Trophoblast cell (in vitro differentiated cells and primary cell): ENCODE measurements at regions not wholly inside any gene's neighbourhood (a gene's known extent, or its start where the extent isn't known, plus 50 kb on each side); places are given as distances from the start of the nearest gene placed in this dataset.

Source experiments
- DNase-seq, 2 donors: peaks; one replicate each; pipeline ENCODE4 v3.0.0-alpha.2; 2016
- H2AFZ ChIP-seq: 2 replicates; pipeline ENCODE4 v1.6.1; 2013; ENCODE audit warnings: low read length, moderate library complexity, mild to moderate bottlenecking; ENCODE audit not compliant: insufficient read depth, poor library complexity
- H2AK5ac ChIP-seq: 2 replicates; pipeline ENCODE4 v1.6.1; 2013; ENCODE audit warnings: mild to moderate bottlenecking, low read length
- H2BK120ac ChIP-seq: 2 replicates; pipeline ENCODE4 v1.6.1; 2013; ENCODE audit warnings: low read length, mild to moderate bottlenecking, moderate library complexity; ENCODE audit not compliant: insufficient read depth, poor library complexity
- H2BK12ac ChIP-seq: 2 replicates; pipeline ENCODE4 v1.6.1; 2013; ENCODE audit warnings: mild to moderate bottlenecking, low read length, moderate library complexity
- H2BK5ac ChIP-seq: 2 replicates; pipeline ENCODE4 v1.6.1; 2013; ENCODE audit warnings: low read length, low read depth, moderate library complexity, mild to moderate bottlenecking; ENCODE audit not compliant: poor library complexity
- H3K14ac ChIP-seq: 2 replicates; pipeline ENCODE4 v1.6.1; 2013; ENCODE audit warnings: mild to moderate bottlenecking, low read length
- H3K18ac ChIP-seq: 2 replicates; pipeline ENCODE4 v1.6.1; 2013; ENCODE audit warnings: mild to moderate bottlenecking, low read length
- H3K23ac ChIP-seq: 2 replicates; pipeline ENCODE4 v1.6.1; 2013; ENCODE audit warnings: low read length
- H3K27ac ChIP-seq: 2 replicates; pipeline ENCODE4 v1.5.1; 2013; ENCODE audit warnings: low read depth, mild to moderate bottlenecking, inconsistent platforms, low read length, moderate library complexity
- H3K27me3 ChIP-seq: 2 replicates; pipeline ENCODE4 v1.6.1; 2013; ENCODE audit warnings: inconsistent platforms, mild to moderate bottlenecking, low read length, moderate library complexity; ENCODE audit not compliant: insufficient read depth
- H3K36me3 ChIP-seq, 2 experiments: 1 replicate in 1 of 2; 2 replicates in 1 of 2; pipeline ENCODE4 v1.6.1; 2013; ENCODE audit warnings: low read length in 2 of 2, mild to moderate bottlenecking in 2 of 2, moderate library complexity in 1 of 2; ENCODE audit not compliant: insufficient read depth in 2 of 2, control insufficient read depth in 1 of 2
- H3K4ac ChIP-seq: 2 replicates; pipeline ENCODE4 v1.6.1; 2013; ENCODE audit warnings: low read depth, mild to moderate bottlenecking, low read length, moderate library complexity
- H3K4me1 ChIP-seq, 2 experiments: 1 replicate in 1 of 2; 2 replicates in 1 of 2; pipeline ENCODE4 v1.6.1; 2013; ENCODE audit warnings: low read length in 2 of 2, mild to moderate bottlenecking in 2 of 2, moderate library complexity in 1 of 2; ENCODE audit not compliant: insufficient read depth in 2 of 2, control insufficient read depth in 1 of 2
- H3K4me2 ChIP-seq: 2 replicates; pipeline ENCODE4 v1.6.1; 2013; ENCODE audit warnings: inconsistent platforms, mild to moderate bottlenecking, low read length, moderate library complexity
- H3K4me3 ChIP-seq: 2 replicates; pipeline ENCODE4 v1.5.1; 2013; ENCODE audit warnings: mild to moderate bottlenecking, low read depth, low read length, inconsistent platforms
- H3K79me1 ChIP-seq: one replicate; pipeline ENCODE4 v1.6.1; 2013; ENCODE audit warnings: low read length
- H3K79me2 ChIP-seq: 2 replicates; pipeline ENCODE4 v1.6.1; 2013; ENCODE audit warnings: low read length, mild to moderate bottlenecking; ENCODE audit not compliant: control insufficient read depth, insufficient read depth, poor library complexity
- H3K9ac ChIP-seq: 2 replicates; pipeline ENCODE4 v1.6.1; 2013; ENCODE audit warnings: mild to moderate bottlenecking, low read length
- H3K9me3 ChIP-seq: 2 replicates; pipeline ENCODE4 v1.6.1; 2013; ENCODE audit warnings: low read depth, mild to moderate bottlenecking, control low read depth, inconsistent platforms, low read length; ENCODE audit not compliant: insufficient read depth
- H4K12ac ChIP-seq: 2 replicates; pipeline ENCODE4 v1.6.1; 2013; ENCODE audit warnings: low read depth, mild to moderate bottlenecking, low read length, moderate library complexity
- H4K8ac ChIP-seq: 2 replicates; pipeline ENCODE4 v1.6.1; 2013; ENCODE audit warnings: low read depth, mild to moderate bottlenecking, low read length, moderate library complexity
- H4K91ac ChIP-seq: one replicate; pipeline ENCODE4 v1.6.1; 2013; ENCODE audit warnings: low read depth, mild to moderate bottlenecking, low read length, moderate library complexity
- WGBS: extraction: QIAGEN DNeasy Blood & Tissue Kit; methylation state at CpG from one replicate; pipeline ENCODE4 v1.1.7; 2013; ENCODE audit warnings: missing lambda C conversion rate; ENCODE audit not compliant: insufficient read length, insufficient coverage; ENCODE audit errors: extremely low coverage; 5-methylcytosine and 5-hydroxymethylcytosine counted together

- H2BK120ac ChIP-seq, result no peak overlapping the region
- H3K14ac ChIP-seq, result no peak overlapping the region
- no peak overlapping the region for H3K4me3 ChIP-seq
- peak in 1 of 2 donors; percentile 50 for DNase-seq
- H3K27ac ChIP-seq, result no peak overlapping the region
- peaks cover 0 to 2% of the 10 kb centered on the region in 2 experiments for H3K4me1 ChIP-seq
- no peak overlapping the region for H3K9ac ChIP-seq
- no peak overlapping the region for H2AK5ac ChIP-seq
- H2BK12ac ChIP-seq, result no peak overlapping the region
- WGBS, result no CpG with 5 or more reads among the region's 12 CpGs
- H3K79me2 ChIP-seq, result no peaks in the 10 kb centered on the region
- no peak overlapping the region for H2BK5ac ChIP-seq
- no peak overlapping the region for H3K23ac ChIP-seq
- H3K4ac ChIP-seq, result no peak overlapping the region
- H3K79me1 ChIP-seq, result no peaks in the 10 kb centered on the region
- no peak overlapping the region for H2AFZ ChIP-seq
- peaks cover 35 to 43% of the 10 kb centered on the region in 2 experiments for H3K36me3 ChIP-seq
- H3K27me3 ChIP-seq, result no peaks in the 10 kb centered on the region
- H3K4me2 ChIP-seq, result no peak overlapping the region
- H3K18ac ChIP-seq, result no peak overlapping the region
- no peak overlapping the region for H4K91ac ChIP-seq
- no peak overlapping the region for H4K8ac ChIP-seq
- no peak overlapping the region for H4K12ac ChIP-seq
- H3K9me3 ChIP-seq, result peaks cover 3% of the 10 kb centered on the region
Measured at GRCh38 chr17:77501101-77501566, 360.4 kb downstream of the SEC14L1 start.

- Histone ChIP-seq H3K14ac (no peak overlapping the region), H3K9ac (no peak overlapping the region), H3K4ac (no peak overlapping the region), H3K27me3 (no peaks in the 10 kb centered on the region), H4K12ac (no peak overlapping the region), H2BK5ac (no peak overlapping the region), H4K8ac (no peak overlapping the region), H3K23ac (no peak overlapping the region), H3K27ac (no peak overlapping the region), H3K79me2 (no peaks in the 10 kb centered on the region), H3K4me2 (no peak overlapping the region), H2BK120ac (no peak overlapping the region), H3K4me3 (no peak overlapping the region), H3K79me1 (no peaks in the 10 kb centered on the region), H2AK5ac (no peak overlapping the region), H3K18ac (no peak overlapping the region), H3K4me1 (peaks cover 0 to 2% of the 10 kb centered on the region in 2 experiments), H2AFZ (no peak overlapping the region), H3K36me3 (peaks cover 27 to 35% of the 10 kb centered on the region in 2 experiments), H2BK12ac (no peak overlapping the region), H4K91ac (no peak overlapping the region), H3K9me3 (peaks cover 2% of the 10 kb centered on the region)
- no CpG with 5 or more reads among the region's 16 CpGs for WGBS
- DNase-seq, result no peak
Measured at GRCh38 chr17:77501751-77502625, 361.2 kb downstream of the SEC14L1 start.

GRCh38 chr17:77502626-77503292 lies 362.0 kb downstream of the SEC14L1 start:
- no peak overlapping the region for H3K4me2 ChIP-seq
- no peaks in the 10 kb centered on the region for H3K79me1 ChIP-seq
- no peaks in the 10 kb centered on the region for H3K79me2 ChIP-seq
- no peak for DNase-seq
- H3K23ac ChIP-seq, result no peak overlapping the region
- H3K4ac ChIP-seq, result no peak overlapping the region
- H4K91ac ChIP-seq, result no peak overlapping the region
- peaks cover 2% of the 10 kb centered on the region for H3K9me3 ChIP-seq
- no peak overlapping the region for H4K12ac ChIP-seq
- H3K27me3 ChIP-seq, result no peaks in the 10 kb centered on the region
- no peak overlapping the region for H4K8ac ChIP-seq
- no peak overlapping the region for H2AK5ac ChIP-seq
- no peak overlapping the region for H3K18ac ChIP-seq
- H3K9ac ChIP-seq, result no peak overlapping the region
- no peak overlapping the region for H2BK120ac ChIP-seq
- no CpG with 5 or more reads among the region's 13 CpGs for WGBS
- H2BK5ac ChIP-seq, result no peak overlapping the region
- H3K14ac ChIP-seq, result no peak overlapping the region
- H3K36me3 ChIP-seq, result peaks cover 21 to 29% of the 10 kb centered on the region in 2 experiments
- H2BK12ac ChIP-seq, result no peak overlapping the region
- H2AFZ ChIP-seq, result no peak overlapping the region
- H3K4me1 ChIP-seq, result peaks cover 0 to 2% of the 10 kb centered on the region in 2 experiments
- H3K27ac ChIP-seq, result no peak overlapping the region
- H3K4me3 ChIP-seq, result no peak overlapping the region

GRCh38 chr17:77503293-77503655 lies 362.5 kb downstream of the SEC14L1 start:
- Histone ChIP-seq H4K91ac (no peak overlapping the region), H3K23ac (no peak overlapping the region), H2BK120ac (no peak overlapping the region), H4K8ac (no peak overlapping the region), H3K4me2 (no peak overlapping the region), H3K79me1 (no peaks in the 10 kb centered on the region), H3K27ac (no peak overlapping the region), H4K12ac (no peak overlapping the region), H2AK5ac (no peak overlapping the region), H3K4ac (no peak overlapping the region), H3K4me3 (no peak overlapping the region), H3K9ac (no peak overlapping the region), H3K4me1 (peaks cover 0 to 2% of the 10 kb centered on the region in 2 experiments), H3K79me2 (no peaks in the 10 kb centered on the region), H2AFZ (no peak overlapping the region), H3K18ac (no peak overlapping the region), H3K27me3 (no peaks in the 10 kb centered on the region), H3K14ac (no peak overlapping the region), H3K9me3 (no peaks in the 10 kb centered on the region), H2BK5ac (no peak overlapping the region), H3K36me3 (peaks cover 17 to 26% of the 10 kb centered on the region in 2 experiments), H2BK12ac (no peak overlapping the region)
- no peak for DNase-seq
- no CpG with 5 or more reads among the region's 7 CpGs for WGBS
